ENCODE measurements at regions not wholly inside any gene's neighbourhood (a gene's known extent, or its start where the extent isn't known, plus 50 kb on each side); places are given as distances from the start of the nearest gene placed in this dataset.

- Histone ChIP-seq H3K27ac (ENCODE audit: low read depth, low read length) (no peak overlapping the region), H3K4me1 (ENCODE audit: control insufficient read depth in 1 of 2, insufficient read depth in 2 of 2, low read length in 2 of 2) (peaks cover 0 to 5% of the 10 kb centered on the region in 2 experiments; a peak in 1 of 4 replicates), H3K9me2 (ENCODE audit: insufficient read depth) (no peaks in the 10 kb centered on the region), H3K4me3 (replicated peaks in 1 of 2; ENCODE audit: low read depth in 1 of 2, low read length in 2 of 2) (no peak overlapping the region), H4K20me1 (ENCODE audit: insufficient read depth) (no peaks in the 10 kb centered on the region), H3K9me3 (ENCODE audit: control insufficient read depth in 1 of 2, insufficient read depth in 1 of 2, low read depth in 1 of 2, low read length in 2 of 2) (no peaks in the 10 kb centered on the region), H3K36me3 (ENCODE audit: control insufficient read depth in 1 of 2, insufficient read depth in 2 of 2, low read length in 2 of 2) (no peaks in the 10 kb centered on the region), H2AFZ (ENCODE audit: low read depth, low read length, poor library complexity, severe bottlenecking) (no peak overlapping the region), H3K9ac (ENCODE audit: low read length) (no peak overlapping the region), H3K4me2 (ENCODE audit: low read length) (no peak overlapping the region), H3K79me2 (ENCODE audit: insufficient read depth, low read length) (no peaks in the 10 kb centered on the region), H3K27me3 (ENCODE audit: insufficient read depth, low read length) (no peaks in the 10 kb centered on the region)
- ChIA-PET CTCF (no interaction called here), POLR2A (no interaction called here), RAD21 (ENCODE audit: low non-redundant PET in 1 of 2, low total read pairs in 2 of 2, uncharacterized antibody in 2 of 2, unreplicated experiment in 2 of 2) (no interaction called here)
- ATAC-seq (no peak), DNase-seq (ENCODE audit: low read depth, low spot score) (no peak)
- TF ChIP-seq ZBTB33 (IDR thresholded peaks at IDR 0.05; ENCODE audit: extremely low read depth, insufficient replicate concordance, low read length) (no peak), MAX (IDR thresholded peaks at IDR 0.05) (no peak), CEBPB (IDR thresholded peaks at IDR 0.05; ENCODE audit: low read depth) (no peak), SRF (IDR thresholded peaks at IDR 0.05; ENCODE audit: low read depth) (no peak), SP1 (IDR thresholded peaks at IDR 0.05; ENCODE audit: low read depth) (no peak), ZFX (IDR thresholded peaks at IDR 0.05) (no peak)
- no TSS peak for BruUV-seq (replicated peaks)
- intact Hi-C loops (cut with micrococcal nuclease), result no loop called here
These were observed 347.2 kb downstream of the RFC3 start for GRCh38 chr13:34165158-34165557.

GRCh38 chr13:34166406-34166805 lies 348.5 kb downstream of the RFC3 start:
- H3K27ac ChIP-seq (ENCODE audit: low read depth, low read length), result no peak overlapping the region
- H4K20me1 ChIP-seq (ENCODE audit: insufficient read depth), result no peaks in the 10 kb centered on the region

More at GRCh38 chr13:34166406-34166805, 348.5 kb downstream of the RFC3 start:
- Histone ChIP-seq H3K9me2 (ENCODE audit: insufficient read depth) (no peaks in the 10 kb centered on the region), H3K4me2 (ENCODE audit: low read length) (no peak overlapping the region), H2AFZ (ENCODE audit: low read depth, low read length, poor library complexity, severe bottlenecking) (no peak overlapping the region), H3K9ac (ENCODE audit: low read length) (no peak overlapping the region), H3K27me3 (ENCODE audit: insufficient read depth, low read length) (no peaks in the 10 kb centered on the region), H3K36me3 (ENCODE audit: control insufficient read depth in 1 of 2, insufficient read depth in 2 of 2, low read length in 2 of 2) (no peaks in the 10 kb centered on the region), H3K9me3 (ENCODE audit: control insufficient read depth in 1 of 2, insufficient read depth in 1 of 2, low read depth in 1 of 2, low read length in 2 of 2) (no peaks in the 10 kb centered on the region), H3K4me1 (ENCODE audit: control insufficient read depth in 1 of 2, insufficient read depth in 2 of 2, low read length in 2 of 2) (peaks cover 0 to 5% of the 10 kb centered on the region in 2 experiments; a peak in 1 of 4 replicates), H3K79me2 (ENCODE audit: insufficient read depth, low read length) (no peaks in the 10 kb centered on the region), H3K4me3 (replicated peaks in 1 of 2; ENCODE audit: low read depth in 1 of 2, low read length in 2 of 2) (no peak overlapping the region)
- ATAC-seq (no peak), DNase-seq (ENCODE audit: low read depth, low spot score) (no peak)
- no peak for TF ChIP-seq CTCF (IDR thresholded peaks at IDR 0.05 in 2 of 3, conservative IDR thresholded peaks at IDR 0.05 in 1 of 3; ENCODE audit: borderline replicate concordance in 1 of 3, insufficient read depth in 1 of 3, low read depth in 2 of 3, low read length in 2 of 3)
- intact Hi-C loops (cut with micrococcal nuclease), result no loop called here
- ChIA-PET POLR2A (no interaction called here), RAD21 (ENCODE audit: low non-redundant PET in 1 of 2, low total read pairs in 2 of 2, uncharacterized antibody in 2 of 2, unreplicated experiment in 2 of 2) (no interaction called here), CTCF (no interaction called here)
- BruUV-seq (replicated peaks), result no TSS peak
